ENCODE measurements at regions not wholly inside any gene's neighbourhood (a gene's known extent, or its start where the extent isn't known, plus 50 kb on each side); places are given as distances from the start of the nearest gene placed in this dataset.

- Histone ChIP-seq H2AFZ (ENCODE audit: low read depth, low read length) (no peak overlapping the region), H3K4me1 (ENCODE audit: insufficient read depth, low read length) (no peaks in the 10 kb centered on the region), H3K9ac (ENCODE audit: low read depth, low read length) (no peak overlapping the region), H3K27me3 (ENCODE audit: insufficient read depth, low read length, poor library complexity) (no peaks in the 10 kb centered on the region), H3K9me3 (ENCODE audit: insufficient read depth, low read length, severe bottlenecking) (no peaks in the 10 kb centered on the region), H3K27ac (ENCODE audit: low read length) (no peak overlapping the region), H3K4me3 (ENCODE audit: low read depth in 1 of 2, low read length in 2 of 2) (no peak overlapping the region), H4K20me1 (ENCODE audit: insufficient read depth, low read length) (no peaks in the 10 kb centered on the region), H3K79me2 (ENCODE audit: insufficient read depth, low read length) (no peaks in the 10 kb centered on the region), H3K4me2 (ENCODE audit: insufficient read depth, low read length) (no peak overlapping the region), H3K36me3 (ENCODE audit: insufficient read depth, low read length) (no peaks in the 10 kb centered on the region)
- DNase-seq (no peak), ATAC-seq (ENCODE audit: insufficient read depth, low read depth) (no peak)
- no peak for TF ChIP-seq CTCF (IDR thresholded peaks at IDR 0.05; ENCODE audit: borderline replicate concordance, extremely low read depth, low read length, poor library complexity, severe bottlenecking)
- no peak for TF ChIP-seq EZH2 (IDR thresholded peaks at IDR 0.05; ENCODE audit: borderline replicate concordance, low read depth, low read length, severe bottlenecking)
Measured at GRCh38 chr1:106722466-106722865, 334.0 kb upstream of the PRMT6 start.

DNA sequence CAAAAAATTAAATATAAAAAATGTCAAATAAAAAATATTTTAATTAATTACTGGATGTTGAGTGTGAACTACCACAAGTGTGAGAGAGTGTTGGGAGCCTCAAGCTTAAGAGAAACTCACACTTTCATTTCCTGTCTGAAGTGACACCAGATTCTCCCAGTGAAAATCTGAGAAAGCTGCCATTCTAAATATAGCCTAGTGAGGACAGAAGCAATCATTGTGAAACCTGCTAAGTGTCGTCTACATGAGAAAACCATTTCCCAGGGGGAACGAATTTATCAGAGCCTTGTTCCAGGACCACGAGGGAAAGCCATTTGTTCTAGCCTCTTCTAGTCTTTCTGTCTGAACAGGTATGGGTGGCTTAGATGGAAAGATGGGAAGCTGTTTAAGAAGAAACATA lies 329.3 kb upstream of the PRMT6 start:
- Histone ChIP-seq H3K36me3 (ENCODE audit: insufficient read depth, low read length) (no peaks in the 10 kb centered on the region), H3K9ac (ENCODE audit: low read depth, low read length) (no peak overlapping the region), H4K20me1 (ENCODE audit: insufficient read depth, low read length) (no peaks in the 10 kb centered on the region), H3K4me2 (ENCODE audit: insufficient read depth, low read length) (no peak overlapping the region), H3K27ac (ENCODE audit: low read length) (no peak overlapping the region), H3K4me3 (ENCODE audit: low read depth in 1 of 2, low read length in 2 of 2) (no peak overlapping the region), H3K27me3 (ENCODE audit: insufficient read depth, low read length, poor library complexity) (no peaks in the 10 kb centered on the region), H3K79me2 (ENCODE audit: insufficient read depth, low read length) (no peaks in the 10 kb centered on the region), H2AFZ (ENCODE audit: low read depth, low read length) (no peak overlapping the region), H3K9me3 (ENCODE audit: insufficient read depth, low read length, severe bottlenecking) (no peaks in the 10 kb centered on the region), H3K4me1 (ENCODE audit: insufficient read depth, low read length) (no peaks in the 10 kb centered on the region)
- no peak for DNase-seq
- TF ChIP-seq CTCF (IDR thresholded peaks at IDR 0.05; ENCODE audit: borderline replicate concordance, extremely low read depth, low read length, poor library complexity, severe bottlenecking), result no peak
- TF ChIP-seq EZH2 (IDR thresholded peaks at IDR 0.05; ENCODE audit: borderline replicate concordance, low read depth, low read length, severe bottlenecking), result no peak
- no peak for ATAC-seq (ENCODE audit: insufficient read depth, low read depth)

GRCh38 chr1:106746448-106747085 lies 309.9 kb upstream of the PRMT6 start:
- H3K79me2 ChIP-seq (ENCODE audit: insufficient read depth, low read length), result no peaks in the 10 kb centered on the region
- ATAC-seq (ENCODE audit: insufficient read depth, low read depth), result no peak
- no peak overlapping the region for H3K4me2 ChIP-seq (ENCODE audit: insufficient read depth, low read length)
- H3K4me1 ChIP-seq (ENCODE audit: insufficient read depth, low read length), result no peaks in the 10 kb centered on the region
- no peak overlapping the region for H3K4me3 ChIP-seq (ENCODE audit: low read depth in 1 of 2, low read length in 2 of 2)
- no peak overlapping the region for H3K9ac ChIP-seq (ENCODE audit: low read depth, low read length)
- TF ChIP-seq EZH2 (IDR thresholded peaks at IDR 0.05; ENCODE audit: borderline replicate concordance, low read depth, low read length, severe bottlenecking), result no peak
- TF ChIP-seq CTCF (IDR thresholded peaks at IDR 0.05; ENCODE audit: borderline replicate concordance, extremely low read depth, low read length, poor library complexity, severe bottlenecking), result no peak
- no peaks in the 10 kb centered on the region for H4K20me1 ChIP-seq (ENCODE audit: insufficient read depth, low read length)
- no peaks in the 10 kb centered on the region for H3K36me3 ChIP-seq (ENCODE audit: insufficient read depth, low read length)
- H3K9me3 ChIP-seq (ENCODE audit: insufficient read depth, low read length, severe bottlenecking), result no peaks in the 10 kb centered on the region
- H3K27me3 ChIP-seq (ENCODE audit: insufficient read depth, low read length, poor library complexity), result no peaks in the 10 kb centered on the region
- no peak overlapping the region for H3K27ac ChIP-seq (ENCODE audit: low read length)
- no peak overlapping the region for H2AFZ ChIP-seq (ENCODE audit: low read depth, low read length)
- no peak for DNase-seq
